Spinal cord (tissue), 9 donors: ENCODE measurements at regions not wholly inside any gene's neighbourhood (a gene's known extent, or its start where the extent isn't known, plus 50 kb on each side); places are given as distances from the start of the nearest gene placed in this dataset.

ENCODE experiments used
- DNase-seq, 6 donors: peaks; one replicate each; pipeline versions ENCODE4 v3.0.0 to v3.0.0-alpha.2; 2013 to 2015; ENCODE audit warnings: low spot score in 6 of 6, low read depth in 4 of 6
- H3K27ac ChIP-seq: one replicate; pipeline ENCODE4 v1.5.1; 2013; ENCODE audit warnings: low read depth, low read length, control low read depth
- H3K27me3 ChIP-seq: one replicate; pipeline ENCODE4 v1.6.1; 2013; ENCODE audit warnings: low read length; ENCODE audit not compliant: control insufficient read depth, insufficient read depth
- H3K36me3 ChIP-seq: one replicate; pipeline ENCODE4 v1.6.1; 2013; ENCODE audit warnings: low read length; ENCODE audit not compliant: control insufficient read depth, insufficient read depth
- H3K4me1 ChIP-seq: one replicate; pipeline ENCODE4 v1.6.1; 2013; ENCODE audit warnings: low read length; ENCODE audit not compliant: control insufficient read depth, insufficient read depth
- H3K4me3 ChIP-seq: one replicate; pipeline ENCODE4 v1.5.1; 2013; ENCODE audit warnings: low read depth, low read length, control low read depth
- H3K9me3 ChIP-seq: one replicate; pipeline ENCODE4 v1.6.1; 2013; ENCODE audit warnings: low read length; ENCODE audit not compliant: control insufficient read depth, insufficient read depth
- WGBS: methylation state at CpG from one replicate; pipeline ENCODE4 v1.1.5; 2013; ENCODE audit warnings: missing lambda C conversion rate; ENCODE audit not compliant: insufficient coverage; 5-methylcytosine and 5-hydroxymethylcytosine counted together
- donor health status: healthy.

DNA sequence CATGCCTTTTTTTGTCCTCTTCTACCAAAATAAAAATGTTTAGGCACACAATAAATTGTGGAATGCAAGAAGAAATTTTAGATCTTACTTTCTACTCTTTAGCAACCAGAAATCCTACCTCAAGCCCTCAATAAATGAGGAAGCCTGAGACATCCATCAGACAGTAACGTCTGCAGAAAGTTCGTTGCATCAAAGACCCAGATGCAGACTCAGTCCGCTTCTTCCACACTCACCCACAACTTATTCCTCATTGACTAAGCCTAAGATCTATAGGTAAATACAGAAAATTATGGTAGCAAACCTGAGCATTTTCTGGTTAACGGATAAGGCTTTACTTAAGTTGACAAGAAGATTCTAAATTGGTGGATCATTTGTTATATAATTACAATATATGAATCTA is 579.4 kb upstream of the ID2 start:
- no peaks in the 10 kb centered on the region for H3K9me3 ChIP-seq
- no peaks in the 10 kb centered on the region for H3K36me3 ChIP-seq
- no peak overlapping the region for H3K4me3 ChIP-seq
- no peaks in the 10 kb centered on the region for H3K4me1 ChIP-seq
- no CpG with 5 or more reads among the region's 4 CpGs for WGBS
- no peak for DNase-seq
- no peaks in the 10 kb centered on the region for H3K27me3 ChIP-seq
- H3K27ac ChIP-seq, result no peak overlapping the region

DNA sequence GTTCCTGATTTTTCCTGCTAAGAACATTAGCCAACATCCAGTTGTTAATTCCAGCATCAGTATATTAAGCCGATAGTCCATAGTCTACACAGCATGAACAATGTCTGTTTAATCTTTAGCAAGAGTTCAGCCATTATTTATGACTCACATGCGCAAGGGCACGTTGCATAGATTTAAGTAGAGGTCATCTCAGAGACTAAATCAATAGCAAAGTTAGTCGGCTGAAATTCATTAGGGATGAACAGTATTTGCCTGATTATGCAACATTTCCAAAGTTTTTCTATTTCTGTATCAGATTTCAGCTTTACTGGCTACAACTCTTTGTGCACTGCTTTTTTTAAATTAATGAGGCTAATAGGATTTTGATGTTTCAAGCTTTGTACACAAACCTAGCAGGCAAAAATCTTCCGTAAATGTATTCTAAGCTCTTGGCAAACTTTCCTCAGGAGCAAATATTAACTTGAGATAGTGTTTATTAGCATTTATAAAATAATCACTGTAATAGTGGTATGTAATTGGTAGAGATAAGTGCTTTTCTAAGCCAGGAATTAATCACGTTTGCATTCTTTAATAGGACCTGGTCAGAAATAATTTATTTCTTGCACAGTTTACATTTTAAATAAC is 578.7 kb upstream of the ID2 start:
- Histone ChIP-seq H3K27ac (no peak overlapping the region), H3K36me3 (no peaks in the 10 kb centered on the region), H3K9me3 (no peaks in the 10 kb centered on the region), H3K27me3 (no peaks in the 10 kb centered on the region), H3K4me3 (no peak overlapping the region), H3K4me1 (no peaks in the 10 kb centered on the region)
- DNase-seq, result no peak
- 90% methylated on average over 2 of the region's 6 CpGs for WGBS

GRCh38 chr2:8107150-8107549 is 574.7 kb upstream of the ID2 start:
- Histone ChIP-seq H3K4me3 (no peak overlapping the region), H3K36me3 (no peaks in the 10 kb centered on the region), H3K27me3 (no peaks in the 10 kb centered on the region), H3K9me3 (no peaks in the 10 kb centered on the region), H3K27ac (no peak overlapping the region), H3K4me1 (no peaks in the 10 kb centered on the region)
- no peak for DNase-seq
- WGBS, result no CpG with 5 or more reads among the region's 1 CpG

DNA sequence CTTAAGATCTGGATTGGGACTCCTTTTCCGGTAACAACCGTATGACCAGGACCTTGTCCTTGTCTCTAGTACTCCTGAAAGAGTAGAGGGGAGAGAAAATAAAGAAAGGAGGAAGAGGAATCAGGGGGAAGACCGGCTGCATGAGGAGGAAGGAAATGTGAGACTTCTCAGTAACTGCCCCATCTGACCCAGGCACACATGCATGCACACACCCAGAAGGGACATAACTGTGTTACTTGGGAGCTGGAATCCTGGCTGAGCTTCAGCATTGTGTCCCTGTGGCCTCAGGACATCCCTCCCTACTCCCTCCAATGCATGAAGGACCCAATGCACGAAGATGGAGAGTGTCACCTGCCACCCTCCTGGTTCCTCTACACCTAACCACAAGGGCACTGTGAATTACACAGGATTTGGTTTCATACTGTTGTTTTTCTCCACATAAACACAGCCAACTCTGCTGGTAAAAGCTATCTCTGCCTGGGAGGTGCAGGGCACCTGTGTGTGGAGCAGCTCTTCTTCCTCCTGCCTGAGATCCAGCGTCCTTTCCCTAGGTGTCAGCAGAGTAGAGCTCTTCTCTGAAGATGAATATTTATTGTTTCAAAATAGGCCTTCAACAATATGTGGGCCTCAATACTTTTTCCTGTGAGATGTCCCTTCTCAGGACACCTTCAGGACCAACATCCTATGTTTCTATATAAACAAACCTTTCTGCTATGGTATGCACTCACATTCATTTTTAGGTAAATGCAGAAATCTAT is 574.1 kb upstream of the ID2 start:
- no peaks in the 10 kb centered on the region for H3K36me3 ChIP-seq
- DNase-seq, result no peak
- H3K9me3 ChIP-seq, result no peaks in the 10 kb centered on the region
- H3K27ac ChIP-seq, result no peak overlapping the region
- H3K4me3 ChIP-seq, result no peak overlapping the region
- H3K4me1 ChIP-seq, result no peaks in the 10 kb centered on the region
- H3K27me3 ChIP-seq, result no peaks in the 10 kb centered on the region
- 95% methylated on average over 3 of the region's 5 CpGs for WGBS

DNA sequence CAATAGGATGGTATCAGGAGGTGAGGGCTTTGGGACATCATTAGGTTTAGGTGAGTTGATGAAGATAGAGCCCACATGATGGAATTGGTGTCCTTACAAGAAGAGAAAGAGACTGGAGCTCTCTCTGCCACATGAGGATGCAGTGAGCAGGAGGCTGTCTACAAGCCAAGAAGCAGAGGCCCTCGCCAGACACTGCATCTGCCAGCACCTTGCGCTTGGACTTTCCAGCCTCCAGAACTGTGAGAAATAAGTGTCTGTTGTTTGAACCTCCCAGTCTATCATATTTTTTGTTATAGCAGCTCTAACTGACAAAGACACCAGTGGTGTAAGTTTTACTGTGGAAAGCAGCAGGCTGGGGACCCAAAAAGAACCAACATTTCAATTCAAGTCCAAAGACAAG is 571.1 kb upstream of the ID2 start:
- no peak overlapping the region for H3K4me3 ChIP-seq
- H3K9me3 ChIP-seq, result no peaks in the 10 kb centered on the region
- no peaks in the 10 kb centered on the region for H3K36me3 ChIP-seq
- WGBS, result 100% methylated on average over 1 of the region's 2 CpGs
- no peak for DNase-seq
- no peak overlapping the region for H3K27ac ChIP-seq
- no peaks in the 10 kb centered on the region for H3K4me1 ChIP-seq
- H3K27me3 ChIP-seq, result no peaks in the 10 kb centered on the region

DNA sequence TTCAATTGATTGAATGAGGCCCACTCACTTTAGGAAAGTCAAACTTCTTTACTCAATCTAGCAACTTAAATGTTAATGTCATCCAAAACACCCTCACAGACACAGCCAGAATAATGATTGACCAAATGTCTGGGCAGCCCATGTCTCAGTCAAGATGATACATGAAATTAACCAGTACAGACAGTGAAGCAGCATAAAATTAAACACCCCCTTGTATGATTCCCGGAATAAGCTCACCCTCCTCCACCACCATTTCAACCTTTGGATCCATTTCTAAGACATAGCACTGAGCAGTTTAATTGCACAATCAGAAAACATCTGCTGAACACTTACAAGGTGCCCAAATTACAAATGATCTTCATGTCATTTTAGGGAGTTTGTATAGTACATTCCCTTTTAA is 570.7 kb upstream of the ID2 start:
- H3K4me1 ChIP-seq, result no peaks in the 10 kb centered on the region
- H3K27me3 ChIP-seq, result no peaks in the 10 kb centered on the region
- no peak overlapping the region for H3K27ac ChIP-seq
- H3K4me3 ChIP-seq, result no peak overlapping the region
- no peaks in the 10 kb centered on the region for H3K9me3 ChIP-seq
- WGBS, result 100% methylated on average over 1 of the region's 1 CpG
- DNase-seq, result no peak
- no peaks in the 10 kb centered on the region for H3K36me3 ChIP-seq

DNA sequence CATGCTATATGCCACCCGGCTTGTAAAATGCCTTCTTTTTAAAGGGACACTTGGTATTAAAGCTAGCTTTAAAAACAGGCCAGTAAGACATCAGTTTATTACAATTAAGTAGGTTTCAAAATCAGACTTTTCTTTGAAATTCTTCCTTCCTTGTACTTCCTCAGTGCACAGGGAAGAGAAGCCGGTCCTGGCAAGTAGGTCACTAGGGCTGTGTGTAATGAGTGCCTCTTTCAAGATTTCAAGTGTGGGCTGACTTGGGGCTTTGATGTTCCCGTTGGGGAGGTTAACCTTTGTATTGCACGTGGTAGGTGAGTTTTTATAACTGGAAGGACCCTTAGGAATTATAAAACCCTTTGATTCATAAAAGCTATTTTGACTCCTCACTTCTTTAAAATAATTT is 566.4 kb upstream of the ID2 start:
- no CpG with 5 or more reads among the region's 4 CpGs for WGBS
- no peaks in the 10 kb centered on the region for H3K27me3 ChIP-seq
- DNase-seq, result no peak

GRCh38 chr2:8115966-8116365 is 565.9 kb upstream of the ID2 start:
- Histone ChIP-seq H3K4me3 (no peak overlapping the region), H3K4me1 (peaks cover 8% of the 10 kb centered on the region), H3K9me3 (no peaks in the 10 kb centered on the region), H3K27ac (no peak overlapping the region), H3K36me3 (no peaks in the 10 kb centered on the region), H3K27me3 (no peaks in the 10 kb centered on the region)
- DNase-seq, result no peak
- WGBS, result 100% methylated on average over 1 of the region's 3 CpGs

More for the DNA sequence above, 566.4 kb upstream of the ID2 start:
- Histone ChIP-seq H3K9me3 (no peaks in the 10 kb centered on the region), H3K36me3 (no peaks in the 10 kb centered on the region), H3K27ac (no peak overlapping the region), H3K4me1 (peaks cover 8% of the 10 kb centered on the region), H3K4me3 (no peak overlapping the region)

DNA sequence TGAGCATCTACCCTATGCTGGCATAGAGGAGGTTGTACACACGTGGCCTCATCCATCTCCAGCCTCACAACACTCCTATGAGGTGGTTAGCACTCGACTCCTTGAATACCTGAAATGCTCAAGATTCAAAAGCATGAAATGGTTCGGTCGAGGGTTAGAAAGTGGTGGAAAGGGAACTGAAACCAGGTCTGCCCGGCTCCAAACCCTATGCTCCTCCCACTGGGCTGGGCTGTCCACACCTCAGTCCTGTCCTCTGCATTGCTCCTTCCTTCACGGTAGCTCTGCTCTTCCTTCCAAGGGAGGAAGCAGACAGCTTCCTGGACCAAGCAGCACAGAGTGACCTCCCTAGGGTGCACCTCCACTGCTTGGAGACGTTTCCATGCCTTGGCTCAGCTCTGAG is 565.2 kb upstream of the ID2 start:
- Histone ChIP-seq H3K27me3 (no peaks in the 10 kb centered on the region), H3K4me1 (peaks cover 8% of the 10 kb centered on the region), H3K4me3 (no peak overlapping the region), H3K36me3 (no peaks in the 10 kb centered on the region), H3K9me3 (no peaks in the 10 kb centered on the region), H3K27ac (no peak overlapping the region)
- no peak for DNase-seq
- 81% methylated on average over 7 of the region's 7 CpGs for WGBS
